SW 1271 (cell line): ENCODE measurements at regions not wholly inside any gene's neighbourhood (a gene's known extent, or its start where the extent isn't known, plus 50 kb on each side); places are given as distances from the start of the nearest gene placed in this dataset.

ENCODE experiments used
- DNase-seq, 2 experiments: peaks; one replicate each; lab custom pipeline; 2025; lab: John Stamatoyannopoulos, UW

DNA sequence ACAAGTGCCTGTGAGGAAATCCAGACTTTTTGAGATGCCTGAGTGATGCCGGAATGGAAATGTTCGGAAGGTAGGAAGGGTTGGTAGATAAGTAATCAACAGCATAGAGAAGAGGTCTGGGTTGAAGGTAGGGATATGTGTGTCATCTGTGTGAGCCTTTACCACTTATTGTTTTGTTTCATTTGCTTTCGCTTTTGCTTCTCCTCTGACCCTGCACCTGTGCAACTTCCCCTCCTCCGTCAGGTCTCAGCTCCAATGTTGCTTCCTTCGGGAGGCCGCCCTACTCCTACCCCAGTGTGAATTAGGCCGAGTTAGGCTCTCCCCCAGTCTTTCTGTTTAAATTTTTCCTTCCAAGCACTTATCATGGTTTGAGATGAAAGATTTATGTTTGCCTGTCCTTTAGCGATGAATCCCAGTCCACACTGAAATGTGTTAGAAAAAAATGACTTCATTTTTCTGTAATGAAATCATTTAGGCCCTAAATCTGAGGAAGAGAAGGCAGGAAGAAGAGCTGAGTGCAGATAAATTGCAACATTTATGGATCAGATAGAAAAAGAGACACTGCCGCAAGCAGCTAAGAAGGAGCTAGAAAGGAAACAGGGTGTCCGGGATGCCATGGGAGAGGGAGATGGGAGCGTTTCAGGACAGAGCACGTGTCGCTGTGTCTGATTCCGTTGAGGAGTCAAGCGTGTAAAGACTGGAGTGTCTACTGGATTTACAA is 139.6 kb upstream of the PELI1 start:
- DNase-seq: no peak

DNA sequence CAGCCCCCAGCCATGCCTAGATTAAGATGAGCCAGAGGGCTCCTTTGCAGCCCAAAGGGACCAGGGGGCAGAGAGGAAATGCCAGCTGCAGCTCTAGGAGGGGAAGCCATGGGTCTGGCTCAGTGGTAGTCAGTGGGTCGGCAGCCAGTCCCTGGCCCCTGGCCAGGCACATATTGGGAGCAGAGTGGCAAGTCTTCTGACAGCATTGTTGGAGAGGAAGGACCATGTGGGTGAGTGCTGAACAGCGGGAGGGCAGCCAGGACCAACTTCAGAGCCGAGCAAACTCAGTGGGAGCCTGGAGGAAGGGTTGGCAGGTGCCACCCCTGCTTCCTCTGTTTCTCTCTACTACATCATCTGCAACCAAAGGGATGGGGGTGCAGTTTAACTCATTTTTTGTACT is 140.5 kb upstream of the PELI1 start:
- no peak for DNase-seq

DNA sequence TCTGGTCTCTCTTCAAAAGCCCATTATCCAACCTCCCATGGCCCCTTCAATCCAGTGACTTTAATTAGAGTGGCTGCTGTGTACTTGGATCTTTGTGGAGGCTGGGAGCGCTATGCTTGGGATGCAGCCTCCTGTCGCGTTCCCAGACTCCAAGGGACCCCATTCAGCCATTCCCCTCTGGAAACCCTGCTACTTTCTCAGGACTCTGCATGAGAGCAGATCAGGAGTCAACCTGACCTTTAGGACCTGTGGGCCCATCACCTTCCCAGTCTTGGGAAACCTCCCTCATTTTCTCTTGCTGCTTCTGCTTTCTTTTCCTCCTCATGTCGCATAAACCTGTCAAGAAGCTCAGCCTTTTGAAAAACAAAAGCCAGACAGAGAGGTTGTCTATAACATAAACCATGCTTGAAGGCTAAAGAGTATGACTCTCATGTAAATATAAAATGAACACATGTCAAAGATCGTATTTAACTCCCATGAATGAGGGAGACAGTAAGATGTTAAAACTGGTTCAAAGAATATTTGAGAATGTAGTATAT is 143.1 kb upstream of the PELI1 start:
- no peak for DNase-seq

DNA sequence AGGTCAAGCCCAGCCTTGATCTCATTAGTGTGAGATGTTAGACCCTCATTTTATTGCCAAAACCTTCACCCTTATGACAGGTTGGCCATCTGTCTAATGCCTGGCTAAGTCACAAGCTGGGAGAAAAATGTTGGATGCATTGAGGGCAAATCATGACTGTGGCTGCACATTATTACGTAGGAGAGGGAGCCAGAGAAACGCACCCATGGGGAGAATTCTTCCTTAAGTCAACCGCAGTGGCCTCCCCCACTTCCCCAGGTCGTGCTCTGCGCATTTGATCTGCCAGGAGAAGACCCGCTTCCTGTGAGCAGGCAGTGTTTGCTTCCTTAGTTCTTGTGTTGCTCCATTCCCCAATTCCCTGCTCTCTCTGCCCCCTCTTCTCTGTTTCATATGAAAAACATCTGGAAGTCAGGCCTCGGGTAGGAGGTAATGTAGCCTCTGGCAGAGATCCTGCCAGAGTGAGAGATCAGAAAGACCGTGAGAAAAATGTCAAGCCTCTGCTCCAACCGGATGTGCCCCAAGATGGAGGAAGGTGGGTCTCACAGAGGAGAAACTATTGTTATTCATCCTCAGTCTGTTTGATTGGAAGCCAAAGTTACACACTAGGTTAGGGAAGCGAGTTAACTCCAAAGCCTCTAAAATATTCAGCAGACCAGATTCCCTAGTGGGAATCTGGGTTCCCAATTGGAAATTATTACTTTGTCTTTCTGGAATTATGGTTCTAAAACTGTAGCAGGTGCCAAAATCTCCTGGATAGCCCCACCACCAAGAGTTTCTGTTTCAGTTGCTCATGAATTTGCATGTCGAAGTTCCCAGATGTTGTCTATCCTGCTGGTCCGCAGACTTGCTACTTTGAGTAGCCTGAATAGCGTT is 144.3 kb upstream of the PELI1 start:
- DNase-seq: no peak

DNA sequence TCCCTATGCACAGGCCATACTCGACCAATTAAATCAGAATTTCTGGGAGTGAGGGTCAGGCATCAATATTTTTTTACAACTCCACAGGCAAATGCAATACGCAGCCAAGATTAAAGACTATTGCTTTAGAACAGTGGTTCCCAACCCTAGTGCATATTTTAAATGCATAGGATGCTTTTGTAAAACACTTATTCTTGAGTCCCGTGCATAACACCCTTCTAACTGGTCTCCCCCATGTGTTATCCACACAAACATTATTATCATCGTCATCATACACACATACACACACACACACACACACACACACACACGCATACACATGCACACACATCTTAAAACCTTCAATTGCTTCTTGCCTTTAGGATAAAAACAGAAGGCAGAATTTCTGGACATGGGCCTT is 145.0 kb upstream of the PELI1 start:
- DNase-seq: no peak

DNA sequence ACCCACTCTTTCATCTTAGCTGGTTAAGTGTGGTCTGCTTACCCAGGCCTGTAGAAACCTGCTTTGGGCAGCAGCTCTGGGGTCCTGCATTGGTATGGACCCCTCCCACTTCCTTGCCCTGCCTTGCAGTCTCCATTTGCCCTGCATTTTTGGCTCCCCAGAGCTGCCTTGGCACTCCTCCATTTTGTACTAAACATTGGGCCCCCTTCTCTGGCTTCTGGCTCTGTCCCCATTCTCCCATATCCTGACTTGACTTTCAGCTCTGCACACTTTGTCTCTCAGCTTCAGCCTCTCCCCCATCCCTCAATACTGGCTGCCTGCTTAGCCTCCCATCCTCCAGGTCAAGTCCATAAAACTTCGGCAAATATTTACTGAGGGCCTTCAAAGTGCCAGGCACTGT is 145.5 kb upstream of the PELI1 start:
- DNase-seq: no peak

DNA sequence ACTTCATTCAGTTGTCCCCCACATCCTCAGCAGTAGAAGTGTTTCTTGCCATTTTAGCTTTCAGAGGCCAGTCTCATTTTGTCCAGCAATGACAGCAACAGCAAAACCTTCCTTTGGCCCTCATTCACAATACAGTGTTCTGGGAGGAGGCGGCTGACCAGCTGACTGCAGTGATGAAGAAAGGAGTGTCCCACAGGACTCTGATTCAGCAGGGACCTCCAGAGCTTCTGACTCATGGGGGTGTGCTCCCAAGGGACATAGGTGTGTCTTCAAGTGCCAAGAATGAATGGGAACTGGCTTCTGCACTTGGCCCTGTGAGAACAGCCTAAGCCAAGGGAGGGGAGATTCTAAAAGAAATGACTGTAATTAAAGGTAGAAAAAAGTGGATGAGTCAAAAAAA is 147.0 kb upstream of the PELI1 start:
- no peak for DNase-seq

DNA sequence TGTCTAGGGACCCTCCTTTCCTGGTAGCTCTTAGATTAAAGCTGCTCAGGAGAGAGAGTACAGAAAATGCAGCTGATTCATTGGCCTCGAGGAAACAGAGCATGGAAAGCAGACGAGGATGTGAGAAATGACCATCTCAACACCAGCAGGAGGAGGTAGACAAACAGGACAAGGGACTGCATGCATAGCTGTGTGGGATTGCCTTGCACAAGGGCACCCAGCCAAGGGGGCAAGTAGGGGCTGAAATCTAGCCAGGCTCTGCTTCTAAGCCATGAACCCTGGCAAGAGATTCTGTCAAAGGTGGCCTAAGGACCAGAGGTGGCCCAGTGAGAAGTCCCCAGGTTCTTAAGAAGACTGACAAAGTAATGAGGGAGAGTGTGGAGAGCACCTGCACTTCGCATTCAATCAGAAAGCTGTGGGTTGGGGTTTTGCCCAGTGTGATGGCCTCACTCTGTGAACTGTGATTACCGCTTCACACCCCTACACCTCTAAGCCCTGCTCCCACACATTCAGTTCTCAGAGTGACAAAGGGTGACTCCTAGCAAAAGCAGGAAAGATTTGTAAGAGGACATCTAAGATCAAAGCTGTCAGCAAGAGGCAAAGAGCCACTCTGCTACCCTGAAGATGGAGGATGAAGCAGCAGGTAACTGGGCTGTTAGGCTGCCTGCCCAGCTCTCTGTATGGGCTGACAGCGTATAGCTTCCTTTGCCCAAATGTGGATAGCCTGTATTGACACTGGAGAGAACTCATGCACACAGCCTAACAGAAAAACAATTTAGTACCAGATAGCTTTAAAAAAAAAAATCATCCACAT is 151.3 kb upstream of the PELI1 start:
- no peak for DNase-seq

DNA sequence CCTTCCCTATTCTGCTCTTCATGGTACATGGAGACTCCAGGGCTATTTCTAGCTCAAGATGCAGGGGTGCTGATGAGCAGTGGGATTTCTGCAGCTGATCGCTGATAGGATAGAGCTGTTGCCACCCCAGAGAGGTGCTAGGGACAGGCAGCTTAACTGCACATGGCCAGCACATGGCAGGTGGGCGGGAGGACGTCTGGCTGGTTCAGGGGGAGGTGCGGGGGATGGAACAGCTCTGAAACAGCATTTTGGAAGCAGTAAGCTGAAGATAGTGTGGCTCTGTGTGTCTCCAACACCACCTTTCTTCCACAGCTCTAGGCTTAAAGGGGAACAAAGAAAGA is 151.9 kb upstream of the PELI1 start:
- no peak for DNase-seq

DNA sequence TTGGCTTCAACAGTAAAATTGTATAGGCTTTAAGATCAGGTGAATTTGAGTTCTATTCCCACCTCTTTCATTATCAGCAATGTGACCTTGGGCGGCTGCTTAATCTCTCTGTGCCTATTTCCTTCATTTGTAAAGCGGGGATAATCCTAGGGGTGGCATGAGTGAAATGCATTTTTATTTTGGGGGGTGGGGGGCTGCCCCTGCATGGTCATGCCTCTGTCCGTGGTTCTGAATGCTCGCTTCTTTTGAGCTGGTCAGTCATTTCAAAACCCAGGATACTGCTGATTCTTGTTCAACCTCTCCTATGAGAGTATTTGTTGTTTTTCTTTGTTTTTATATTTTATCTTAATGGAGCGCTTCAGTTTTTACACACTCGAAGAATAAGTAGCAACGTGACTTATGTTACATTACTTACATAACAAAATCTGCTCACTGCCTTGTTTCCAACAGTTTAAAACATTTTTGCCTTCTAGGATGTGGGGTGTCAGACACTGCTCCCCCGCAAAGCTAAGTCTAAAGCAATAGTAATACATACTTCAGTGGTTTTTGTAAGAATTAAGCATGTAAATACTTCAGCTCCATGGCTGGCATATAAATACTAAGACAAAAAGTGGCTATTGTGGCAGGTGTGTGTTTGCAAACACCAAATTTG is 152.6 kb upstream of the PELI1 start:
- no peak for DNase-seq

DNA sequence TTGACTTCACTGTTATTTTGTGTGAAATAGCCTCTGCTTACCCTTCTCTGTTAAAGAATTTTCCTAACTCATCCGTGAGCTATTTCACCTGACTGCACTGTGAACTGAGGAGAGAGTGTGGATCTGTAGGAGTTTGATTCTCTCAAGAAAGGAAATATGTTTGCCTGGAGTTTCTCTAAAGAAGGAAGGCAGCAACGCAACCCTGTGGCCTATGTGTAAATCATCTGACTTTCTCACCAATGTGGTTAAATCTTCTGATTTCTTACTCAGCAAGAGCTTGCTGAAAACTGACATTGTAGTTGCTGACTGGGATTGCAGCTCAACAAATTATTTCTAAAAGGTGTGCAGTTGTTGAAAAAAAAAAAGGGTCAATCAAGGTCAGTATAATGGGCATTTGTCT is 153.9 kb upstream of the PELI1 start:
- no peak for DNase-seq

DNA sequence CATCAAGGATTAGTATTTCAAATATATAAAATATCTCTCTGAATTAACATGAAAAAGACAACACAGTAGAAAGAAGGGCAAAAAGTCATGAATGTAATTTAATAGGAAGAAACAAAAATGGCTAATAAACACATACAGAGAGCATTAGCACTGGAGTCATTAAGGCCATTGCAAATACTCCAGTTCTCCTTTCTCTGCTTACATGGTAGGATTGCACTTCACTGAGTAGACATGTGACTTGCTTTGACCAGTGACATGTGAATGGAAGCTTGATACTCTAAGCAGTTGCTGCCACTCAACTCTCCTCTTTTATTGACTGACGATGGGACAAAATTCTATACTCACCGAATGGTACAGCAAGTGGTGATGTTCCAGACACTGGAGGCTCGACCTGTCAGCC is 153.9 kb upstream of the LGALSL start:
- no peak for DNase-seq

DNA sequence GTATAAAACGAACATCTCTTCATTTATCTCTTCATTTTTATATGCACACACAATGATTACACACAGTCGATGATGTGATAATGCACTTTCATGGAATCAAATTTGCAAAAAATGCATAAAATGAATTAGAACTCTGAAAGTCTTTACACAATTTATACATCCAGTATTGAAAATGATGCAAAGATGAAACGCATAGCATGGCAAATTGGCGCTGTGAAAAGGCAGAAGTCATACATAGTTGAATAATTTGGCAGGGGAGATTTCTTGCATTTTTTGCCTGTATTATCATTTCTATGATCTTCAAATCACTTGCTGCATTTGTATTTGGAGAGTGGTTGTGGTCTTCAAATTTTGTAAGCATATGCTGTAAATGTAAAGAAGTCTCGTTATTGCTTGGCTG is 150.7 kb upstream of the LGALSL start:
- DNase-seq: no peak

DNA sequence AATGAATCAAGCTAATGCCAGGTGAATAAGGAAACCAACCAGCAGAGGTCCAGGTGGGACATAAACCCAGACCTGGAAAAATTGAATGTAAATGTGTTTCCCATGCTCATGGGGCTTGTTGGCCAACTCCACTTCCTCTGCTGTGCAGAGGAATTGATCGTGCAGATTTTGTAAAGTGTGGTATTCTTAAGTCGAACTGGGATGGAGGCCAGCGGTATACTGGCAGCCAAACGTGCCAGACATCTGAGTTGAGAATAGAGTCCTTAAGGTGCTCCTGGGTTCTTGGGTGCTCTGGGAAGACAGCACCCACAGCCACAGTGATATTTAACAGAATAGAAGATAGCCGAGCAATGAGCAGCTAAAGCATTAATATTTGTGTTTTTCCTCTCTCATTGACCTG is 146.5 kb upstream of the LGALSL start:
- DNase-seq: no peak

DNA sequence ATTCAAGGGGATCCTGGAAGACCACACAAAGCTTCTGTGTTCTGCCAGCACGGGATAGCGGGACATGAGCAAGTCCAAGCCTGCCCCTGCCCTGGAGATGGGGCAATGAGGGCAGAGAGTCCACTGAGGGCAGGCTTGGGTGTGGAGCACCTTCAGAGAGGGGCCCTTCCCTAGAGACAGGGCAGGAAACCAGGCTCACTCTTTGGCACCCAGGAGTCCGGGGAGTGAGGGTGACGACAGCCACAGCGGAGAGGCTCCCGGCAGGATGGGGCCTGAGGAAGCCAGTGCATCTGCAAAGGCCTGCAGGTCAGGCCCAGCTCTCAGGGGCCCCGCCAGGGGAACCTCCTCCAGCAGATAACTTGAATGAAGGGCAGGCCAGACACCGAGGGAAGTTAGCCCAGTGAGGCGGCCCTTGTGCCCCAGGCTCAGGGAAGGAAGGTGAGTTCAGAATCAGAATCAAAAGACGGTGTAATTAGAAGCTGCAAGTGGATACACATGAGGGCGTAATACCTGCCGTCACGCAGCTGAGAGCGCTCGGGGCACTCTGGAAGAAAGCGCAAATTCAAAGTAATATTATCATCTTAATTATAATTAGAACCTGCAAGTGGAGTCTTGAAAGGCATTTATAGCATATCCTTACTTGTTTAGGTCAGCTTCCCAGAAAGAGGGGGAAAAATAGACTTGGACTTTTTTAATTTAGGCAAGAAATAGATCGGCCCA is 142.6 kb upstream of the LGALSL start:
- no peak for DNase-seq

DNA sequence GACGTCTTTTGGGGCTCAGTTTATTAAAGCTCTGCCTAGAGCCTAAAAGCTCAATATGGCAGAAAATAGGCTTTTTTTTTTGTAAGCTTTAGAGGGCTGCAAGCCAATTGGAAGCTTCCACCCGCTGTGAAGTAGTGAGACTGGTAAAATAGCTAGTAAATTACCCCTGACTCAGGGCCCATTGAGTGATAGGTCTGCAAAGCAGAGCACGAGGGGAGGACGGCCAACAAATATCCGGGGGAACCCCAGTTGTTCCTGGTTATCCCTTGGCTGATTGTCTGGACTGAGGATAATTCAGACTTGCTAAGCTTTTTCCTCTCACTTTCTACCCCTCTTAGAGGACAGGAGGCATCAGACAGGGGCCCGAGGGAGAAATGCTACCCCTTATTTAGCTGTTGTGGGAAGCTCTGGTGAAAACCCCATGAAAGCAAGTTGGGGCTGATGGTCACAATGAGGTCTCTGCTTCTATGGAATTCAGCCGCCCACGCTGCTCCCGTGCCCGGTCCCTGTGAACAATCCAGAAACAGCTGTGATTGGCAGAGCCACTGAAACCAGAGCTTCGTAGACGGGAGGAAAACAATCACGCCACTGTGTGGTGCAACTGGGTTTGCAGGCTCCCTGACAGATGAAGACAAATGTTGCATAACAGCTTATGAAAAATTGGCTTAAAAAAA is 141.9 kb upstream of the LGALSL start:
- no peak for DNase-seq

DNA sequence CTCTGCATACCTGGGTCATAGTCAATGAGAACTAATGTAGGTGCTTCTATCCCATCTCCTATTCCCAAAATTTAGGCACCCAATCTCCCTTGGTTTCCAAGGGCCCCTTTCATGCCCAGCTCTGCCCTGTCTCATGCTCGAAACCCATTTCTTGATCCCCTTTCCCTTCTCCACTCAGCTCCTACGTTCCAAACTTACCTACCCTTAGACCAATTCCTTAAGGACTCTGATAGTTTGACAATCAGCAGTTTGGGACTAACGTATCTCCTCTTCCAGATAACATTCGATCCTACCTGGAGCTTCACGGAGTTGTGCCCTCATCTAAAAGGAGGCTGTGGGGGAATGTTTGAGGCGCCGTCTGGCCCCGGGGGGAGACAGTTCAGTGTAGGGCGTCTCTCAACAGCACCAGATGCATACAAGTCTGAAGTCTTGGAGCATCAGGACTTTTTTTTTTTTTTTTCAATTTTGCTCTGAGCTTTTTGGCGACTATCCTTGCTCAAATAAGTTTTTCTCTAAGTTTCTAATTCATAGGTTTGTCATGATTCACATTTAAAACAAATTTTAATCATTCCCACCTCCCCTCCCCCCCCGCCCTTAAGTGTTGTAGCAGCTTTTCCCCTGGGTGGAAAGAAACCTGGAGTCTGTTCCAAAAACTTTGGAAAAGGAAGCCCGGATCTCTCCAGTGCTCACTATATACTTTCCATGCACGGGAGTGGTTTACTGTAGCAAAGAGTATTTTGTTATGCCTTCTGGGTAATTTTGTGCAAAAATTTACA is 141.2 kb upstream of the LGALSL start:
- no peak for DNase-seq

DNA sequence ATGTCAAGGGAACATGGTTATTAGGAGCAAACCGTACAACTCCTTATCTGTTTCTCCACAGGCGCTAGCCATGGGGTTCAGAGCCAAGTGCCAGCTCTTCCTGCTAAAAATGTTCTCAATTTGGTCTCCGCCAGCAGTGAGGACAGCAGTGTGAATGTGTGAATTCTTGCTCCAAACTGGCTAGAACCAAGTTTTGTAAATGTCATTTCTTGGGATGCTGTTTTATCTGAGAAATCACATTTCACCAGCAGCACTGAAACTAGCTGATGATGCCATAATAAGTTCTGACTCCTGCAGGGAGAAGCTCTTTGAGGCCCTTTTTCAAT is 140.6 kb upstream of the LGALSL start:
- no peak for DNase-seq

DNA sequence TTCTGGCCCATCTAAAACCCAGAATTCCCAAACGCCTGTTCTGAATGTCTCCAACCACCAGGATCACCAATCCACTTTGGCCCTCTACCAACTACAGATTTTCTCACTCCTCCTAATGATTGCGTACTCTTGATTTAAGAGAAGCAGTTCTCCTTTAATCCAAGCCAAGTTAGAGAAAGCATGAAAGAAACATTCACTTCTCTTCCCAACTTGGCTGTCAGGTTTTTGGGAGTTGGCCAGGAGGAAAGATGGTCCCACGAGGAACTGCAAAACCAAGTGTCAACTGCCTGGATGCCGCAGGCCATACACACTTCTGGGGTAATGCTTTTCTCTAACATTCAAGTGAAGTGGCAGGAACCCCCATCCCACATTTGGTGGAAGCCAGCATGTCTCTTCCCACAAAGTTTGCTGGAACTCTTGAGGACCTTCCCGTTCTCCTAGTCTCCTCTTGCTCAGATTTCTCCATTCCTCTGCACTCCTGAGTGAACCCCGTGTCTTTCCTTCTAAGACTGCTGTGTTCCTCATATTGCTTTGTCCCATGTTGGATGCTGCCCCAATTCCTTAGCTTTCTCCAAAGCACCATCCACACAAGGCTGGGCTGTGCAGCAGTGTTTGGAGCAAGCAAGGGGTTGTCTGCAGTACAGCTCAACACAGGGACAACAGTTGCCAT is 138.5 kb upstream of the LGALSL start:
- DNase-seq: no peak
